ENCODE measurements at regions not wholly inside any gene's neighbourhood (a gene's known extent, or its start where the extent isn't known, plus 50 kb on each side); places are given as distances from the start of the nearest gene placed in this dataset.

DNA sequence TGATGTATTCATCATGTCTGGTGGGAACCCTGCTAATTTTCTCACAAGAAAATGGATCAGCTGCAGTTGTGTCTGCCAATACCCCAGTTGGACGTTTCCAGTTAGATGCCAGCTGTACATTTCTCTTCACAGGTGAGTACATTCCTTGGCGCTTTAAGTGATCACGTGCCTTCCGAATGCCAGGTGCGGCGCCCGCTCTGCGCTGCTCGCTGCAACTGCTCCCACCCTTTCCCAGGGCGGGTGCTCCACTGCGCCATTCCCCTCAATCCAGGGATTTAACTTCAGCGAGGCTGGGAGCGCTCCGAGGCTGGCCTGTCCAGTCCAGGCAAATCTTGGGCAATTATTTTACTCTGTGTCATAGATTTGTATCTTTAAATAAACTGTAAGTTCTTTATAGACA lies 225.0 kb upstream of the RAB6C start:
- no peak for DNase-seq (ENCODE audit: low read depth)

DNA sequence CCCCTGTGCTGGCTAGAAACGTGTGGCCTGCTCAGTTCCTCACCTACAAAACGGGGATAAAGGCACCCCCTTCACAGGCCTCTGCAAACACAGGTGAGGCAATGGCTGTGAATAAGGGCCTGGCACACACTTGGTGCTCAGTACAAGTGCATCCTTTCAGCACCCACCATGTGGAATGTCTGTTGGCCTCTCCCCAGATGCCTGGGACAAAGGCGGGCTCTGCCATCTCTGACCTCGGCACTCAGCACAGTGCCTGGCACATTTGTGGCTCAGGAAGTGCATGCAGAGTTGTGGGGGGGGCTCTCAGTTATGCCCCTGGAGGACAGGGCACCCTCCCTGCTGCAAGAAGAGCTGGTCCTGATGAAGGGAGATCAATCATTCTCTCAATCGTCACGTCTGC lies 224.6 kb upstream of the RAB6C start:
- DNase-seq (ENCODE audit: low read depth), result no peak

DNA sequence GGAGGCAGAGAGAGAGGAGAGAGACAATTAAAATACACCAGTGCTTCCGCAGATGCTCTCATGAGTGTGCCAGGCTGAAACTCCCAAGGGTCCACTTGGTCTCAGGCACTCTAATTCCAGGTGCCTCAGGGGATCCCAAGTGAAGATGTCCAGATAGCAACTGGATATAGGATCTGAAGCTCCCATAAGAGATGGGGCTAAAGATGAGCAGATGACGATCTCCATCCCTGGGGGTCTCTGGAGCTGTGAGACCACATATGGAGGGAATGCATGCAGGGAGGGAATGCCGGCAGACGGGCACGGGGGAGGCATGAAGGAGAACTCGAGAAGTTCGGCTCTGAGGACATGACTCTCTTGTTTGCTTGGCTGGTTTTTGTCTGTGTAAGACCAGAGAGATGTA lies 223.7 kb upstream of the RAB6C start:
- no peak for DNase-seq (ENCODE audit: low read depth)

DNA sequence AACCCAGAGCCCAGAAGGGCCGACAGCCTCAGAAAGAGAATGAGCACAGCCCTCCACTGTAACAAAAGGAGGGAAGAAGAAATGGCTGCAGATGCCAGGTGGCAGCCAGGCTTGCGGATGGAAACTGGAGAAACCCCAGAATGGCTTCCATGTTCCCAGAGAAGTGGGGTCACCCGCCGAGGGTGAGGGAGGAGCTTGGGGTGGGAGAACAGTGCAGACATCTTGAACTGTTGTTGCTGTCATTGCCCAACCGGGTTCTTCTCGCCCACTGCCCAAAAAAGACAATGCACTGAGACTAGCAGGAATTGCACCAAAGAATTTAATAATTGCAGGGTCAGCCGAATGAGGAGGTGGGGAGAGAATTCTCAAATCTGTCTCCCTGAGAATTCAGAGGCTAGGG lies 223.2 kb upstream of the RAB6C start:
- no peak for DNase-seq (ENCODE audit: low read depth)

DNA sequence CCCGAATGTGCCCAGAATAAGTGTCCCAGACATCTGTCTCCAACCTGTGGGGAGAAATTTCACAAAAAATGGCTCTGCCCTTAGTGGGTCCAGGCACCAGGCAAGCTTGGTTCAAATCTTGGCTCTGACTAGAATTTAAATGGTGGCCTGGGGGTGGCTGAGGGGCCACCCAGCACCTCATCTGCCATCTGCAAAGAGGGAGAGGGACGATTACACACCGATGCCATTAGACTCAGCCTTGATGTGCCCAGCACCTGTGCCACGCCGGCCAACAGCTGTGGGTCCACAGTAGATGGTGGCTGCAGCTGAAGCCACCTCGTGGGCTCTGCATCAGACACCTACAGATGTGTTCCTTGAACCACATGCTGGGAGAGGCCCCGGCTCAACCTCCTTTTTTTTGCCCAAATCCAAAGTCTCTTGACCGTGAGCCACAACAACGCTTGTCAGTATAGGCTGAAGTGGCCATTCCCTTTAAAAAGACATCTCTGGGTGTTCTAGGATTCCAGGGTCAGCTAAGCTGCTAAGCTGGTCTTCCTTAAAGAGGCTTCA lies 222.0 kb upstream of the RAB6C start:
- no peak for DNase-seq (ENCODE audit: low read depth)

DNA sequence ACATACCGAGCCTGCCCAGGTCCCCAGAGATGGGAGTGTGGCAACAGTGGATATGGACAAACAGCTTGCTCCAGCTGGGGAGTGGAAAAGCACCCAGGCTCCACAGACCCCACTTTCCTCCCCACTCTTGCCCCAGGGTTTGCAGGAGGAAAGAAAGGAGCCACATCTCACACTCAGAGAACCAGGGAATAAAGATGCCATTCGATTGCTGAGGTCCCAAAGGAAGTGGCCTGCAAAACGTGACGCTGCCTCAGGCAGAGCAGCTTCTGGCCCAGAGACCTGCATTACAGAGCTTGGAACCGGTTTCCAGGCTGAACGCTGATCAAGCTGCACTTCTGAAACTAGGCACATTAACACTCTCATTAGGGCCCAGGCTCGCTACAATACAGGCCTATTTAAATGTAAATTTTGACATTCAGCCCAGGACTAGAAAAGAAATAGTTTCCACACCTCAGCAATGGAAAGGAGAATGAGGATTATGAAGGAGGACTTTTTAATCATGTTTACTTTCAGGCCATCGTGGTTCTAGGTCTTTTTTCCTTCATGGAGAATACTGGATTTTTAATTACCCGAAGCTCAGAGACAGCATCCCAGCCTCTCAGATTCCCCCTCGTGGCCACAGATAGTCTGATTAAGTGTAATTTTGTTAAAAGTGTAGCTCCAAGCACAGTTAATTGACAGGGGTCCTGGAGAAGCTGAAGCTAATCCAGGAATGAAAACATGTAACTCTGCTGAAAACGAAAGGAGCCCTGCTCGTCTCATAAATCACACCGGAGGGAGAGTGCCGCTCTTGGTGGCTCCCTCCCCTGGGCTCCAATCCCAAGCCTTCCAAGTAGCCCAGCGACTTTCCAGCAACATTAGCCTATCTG lies 221.3 kb upstream of the RAB6C start:
- no peak for DNase-seq (ENCODE audit: low read depth)

DNA sequence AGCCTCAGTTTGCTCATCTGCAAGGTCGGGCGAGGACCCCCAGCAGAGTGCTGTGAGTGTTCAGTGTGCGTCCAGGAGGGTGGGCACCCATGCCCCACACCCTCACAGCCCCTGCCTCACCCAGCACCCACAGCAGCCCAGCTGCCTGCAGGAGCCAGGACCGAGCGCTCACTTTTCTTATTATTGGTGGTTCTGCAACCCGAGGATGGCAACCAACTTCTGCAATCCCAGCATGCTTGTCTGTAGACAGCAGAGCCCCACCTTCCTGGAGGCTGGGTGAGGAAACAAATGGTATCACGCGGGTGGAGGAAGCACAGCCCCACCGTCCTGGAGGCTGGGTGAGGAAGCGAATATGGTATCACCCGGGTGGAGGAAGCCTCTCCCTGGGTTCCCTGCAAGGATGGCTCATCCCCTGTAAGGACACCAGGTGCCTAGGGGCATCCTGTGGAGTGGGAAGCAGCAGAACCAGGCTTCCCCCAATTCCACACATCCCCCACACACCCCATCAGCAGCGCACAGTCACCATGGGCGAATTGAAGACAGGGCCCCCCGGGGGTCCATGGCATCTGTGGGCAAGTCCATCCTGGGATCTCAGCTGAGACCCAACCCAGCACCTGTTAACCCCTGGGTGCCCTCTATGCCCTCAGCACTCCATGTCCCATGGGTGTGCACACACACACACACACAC lies 220.5 kb upstream of the RAB6C start:
- no peak for DNase-seq (ENCODE audit: low read depth)

DNA sequence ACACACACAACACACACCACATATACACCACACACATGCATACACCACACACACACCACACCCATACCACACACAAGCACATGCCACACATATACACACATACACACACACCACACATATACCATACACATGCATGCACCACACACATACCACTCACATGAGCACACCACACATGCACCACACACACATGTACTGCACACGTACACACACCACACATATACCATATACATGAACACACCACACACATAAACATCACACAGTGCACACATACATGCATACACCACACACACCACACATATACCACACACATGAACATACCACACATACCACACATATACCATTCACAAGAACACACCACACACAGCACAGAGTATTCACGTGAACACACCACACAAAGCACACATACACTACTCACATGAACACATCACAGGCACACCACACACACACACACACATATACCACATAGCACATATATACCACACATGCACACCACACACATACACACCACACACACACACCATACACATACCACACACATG lies 219.9 kb upstream of the RAB6C start:
- DNase-seq (ENCODE audit: low read depth), result no peak

DNA sequence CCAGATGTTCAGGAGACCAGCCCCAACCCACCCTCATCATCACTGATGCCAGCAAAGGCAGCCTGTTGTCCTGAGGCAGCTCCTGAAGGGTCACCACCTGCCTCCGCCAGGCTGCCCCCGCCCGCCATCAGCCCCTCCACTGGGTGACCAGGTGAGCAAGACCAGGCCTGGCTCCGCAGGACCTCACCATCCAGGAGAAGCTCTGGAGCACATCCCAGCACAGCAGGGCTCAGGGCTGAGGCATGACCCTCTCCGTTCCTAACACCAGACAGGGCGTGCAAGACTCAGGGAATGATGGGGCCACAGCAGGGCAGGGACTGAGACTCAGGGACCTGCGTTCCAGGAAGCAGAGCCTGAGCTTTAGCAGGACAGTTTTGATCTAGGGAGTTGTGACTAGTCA lies 218.8 kb upstream of the RAB6C start:
- no peak for DNase-seq (ENCODE audit: low read depth)

DNA sequence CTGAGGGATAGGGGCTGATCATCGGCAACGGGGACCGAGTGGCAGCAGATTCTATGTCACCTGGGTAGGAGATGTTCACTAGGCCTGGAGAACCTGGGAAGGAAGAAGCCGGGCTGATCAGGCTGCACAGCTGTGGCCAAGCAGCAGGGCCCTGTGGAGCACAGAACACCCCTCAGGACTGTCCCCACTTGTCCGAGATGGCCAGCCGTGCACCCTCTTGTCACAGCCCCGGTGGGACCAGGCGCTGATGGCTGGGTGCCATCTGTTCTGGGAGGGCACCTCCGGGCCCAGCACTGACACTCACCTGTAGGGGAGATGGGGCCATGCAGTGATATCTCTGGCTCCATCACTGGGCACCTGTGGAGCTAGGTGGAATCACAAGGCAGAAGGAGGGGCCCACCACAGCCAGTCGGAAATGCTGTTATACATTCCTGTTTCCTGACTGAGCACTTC lies 217.9 kb upstream of the RAB6C start:
- DNase-seq (ENCODE audit: low read depth), result no peak

DNA sequence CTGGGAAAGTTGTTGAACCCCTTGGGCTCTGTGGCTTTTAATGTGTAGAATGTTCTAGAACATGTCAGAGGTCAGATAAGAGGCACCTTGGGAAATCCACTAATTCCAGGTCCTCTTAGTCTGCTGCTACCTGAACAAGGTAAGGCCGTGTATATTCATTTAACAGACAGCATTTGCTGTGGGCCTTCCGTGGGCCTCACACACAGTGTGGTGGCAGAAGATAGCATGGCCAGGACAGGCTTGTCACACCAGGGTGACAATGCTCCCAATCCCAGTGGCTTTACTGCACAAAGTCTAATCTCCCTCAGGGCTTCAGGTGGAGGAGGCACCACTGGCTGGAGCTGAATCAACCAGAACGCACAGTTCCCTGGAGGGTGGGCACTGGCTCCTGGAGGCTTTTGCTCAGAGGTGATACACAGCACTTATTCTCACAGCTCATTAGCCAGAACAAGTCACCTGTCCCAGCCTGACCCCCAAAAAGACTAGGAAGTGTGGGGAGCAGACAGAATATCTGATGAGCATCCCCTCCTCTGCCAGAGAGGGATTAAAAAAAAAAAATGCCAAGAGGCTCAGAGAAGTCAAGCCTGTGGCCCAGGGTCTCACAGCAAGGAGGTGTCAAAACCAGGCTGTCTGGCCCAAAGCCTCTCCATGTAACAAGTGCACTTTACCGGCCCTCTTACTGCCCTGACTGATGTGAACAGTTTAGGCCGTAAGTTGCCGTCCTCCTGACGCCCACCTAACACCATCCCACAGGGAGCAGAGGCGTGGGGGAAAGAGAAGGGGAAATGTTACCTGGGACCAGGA lies 216.9 kb upstream of the RAB6C start:
- no peak for DNase-seq (ENCODE audit: low read depth)

DNA sequence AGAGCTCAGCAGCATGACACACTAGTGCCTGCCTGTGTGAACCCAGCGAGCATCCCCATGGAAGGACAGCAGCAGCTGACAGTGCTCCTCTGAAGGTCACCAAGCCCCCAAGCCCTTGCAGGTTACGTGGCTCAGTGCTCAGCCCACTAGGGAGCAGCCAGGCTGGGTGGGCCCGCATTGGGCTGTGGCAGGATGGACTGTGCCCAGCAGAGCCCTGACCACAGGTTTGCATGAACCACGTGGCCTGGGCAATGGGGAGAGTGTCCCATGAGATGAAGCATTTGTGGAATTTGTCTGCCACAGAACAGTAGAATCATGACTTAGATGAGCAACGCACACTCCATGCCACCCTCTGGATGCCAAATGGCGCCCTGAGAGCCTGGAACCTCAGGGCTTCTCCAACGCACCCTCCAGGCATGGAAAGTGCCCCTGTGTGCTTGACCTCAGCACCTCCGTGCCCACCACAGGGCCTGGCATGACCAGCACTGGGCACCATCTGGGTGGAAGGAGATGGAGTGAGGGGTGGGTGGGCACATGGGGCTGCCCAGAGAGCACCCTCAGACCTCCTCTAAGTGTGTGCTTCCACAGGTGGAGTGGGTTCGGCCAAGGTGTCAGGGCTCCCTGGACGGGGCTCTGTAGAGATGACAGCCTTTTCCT lies 216.1 kb upstream of the RAB6C start:
- no peak for DNase-seq (ENCODE audit: low read depth)

DNA sequence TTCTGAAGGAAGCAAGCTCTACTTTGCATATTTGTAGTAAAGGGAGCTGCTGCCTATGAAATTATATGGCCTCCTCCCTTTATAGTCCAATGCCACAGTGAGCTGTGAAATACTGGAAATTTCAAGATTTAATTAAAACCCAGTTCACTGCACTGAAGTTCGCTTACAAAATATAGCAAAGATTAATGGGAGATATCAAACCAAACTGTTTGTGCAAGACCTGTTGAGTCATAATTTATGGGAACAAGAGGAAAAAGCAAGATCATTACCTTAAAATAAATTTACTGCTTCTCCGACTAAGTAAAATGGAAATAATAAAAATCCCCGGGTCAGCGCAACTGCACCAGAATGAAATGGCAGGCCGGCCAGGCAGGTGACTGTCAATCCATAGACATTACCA lies 215.5 kb upstream of the RAB6C start:
- DNase-seq (ENCODE audit: low read depth), result no peak

DNA sequence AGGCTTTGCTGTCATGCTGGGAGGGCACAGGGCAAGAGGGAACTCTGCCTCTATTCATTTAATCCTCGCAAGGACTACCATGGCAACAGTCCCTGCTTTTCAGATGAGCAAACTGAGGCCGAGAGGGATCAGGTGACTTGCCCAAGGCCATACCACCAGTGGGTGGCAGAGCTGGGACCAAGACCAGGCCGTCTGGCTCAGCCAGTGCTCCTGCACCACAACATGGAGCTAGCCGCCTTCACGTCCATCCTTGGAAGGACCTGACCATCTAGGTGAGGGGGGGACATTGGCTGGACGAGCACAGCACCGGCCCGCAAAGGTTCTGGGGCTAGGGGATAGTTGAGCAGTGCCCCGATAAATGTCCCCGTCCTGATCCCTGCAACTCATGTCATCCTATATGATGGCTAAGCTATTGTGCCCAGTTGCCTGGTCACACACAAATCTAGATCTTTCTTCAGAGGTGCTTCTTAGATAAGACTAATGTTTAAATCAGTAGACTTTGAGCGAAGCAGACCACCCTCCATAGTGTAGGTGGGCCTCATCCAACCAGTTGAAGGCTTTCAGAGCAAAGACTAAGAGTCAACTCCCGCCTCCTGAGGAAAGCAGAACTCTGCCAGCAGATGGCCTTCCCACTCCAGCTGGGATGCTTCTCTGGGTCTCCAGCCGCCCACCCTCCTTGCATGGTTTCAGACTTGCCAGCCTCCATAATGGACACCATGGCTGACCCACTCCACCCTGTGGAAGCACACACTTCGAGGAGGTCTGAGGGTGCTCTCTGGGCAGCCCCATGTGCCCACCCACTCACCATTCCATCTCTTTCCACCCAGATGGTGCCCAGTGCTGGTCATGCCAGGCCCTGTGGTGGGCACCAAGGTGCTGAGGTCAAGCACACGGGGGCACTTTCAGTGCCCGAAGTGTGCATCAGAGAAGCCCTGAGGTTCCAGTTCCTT lies 214.8 kb upstream of the RAB6C start:
- no peak for DNase-seq (ENCODE audit: low read depth)

DNA sequence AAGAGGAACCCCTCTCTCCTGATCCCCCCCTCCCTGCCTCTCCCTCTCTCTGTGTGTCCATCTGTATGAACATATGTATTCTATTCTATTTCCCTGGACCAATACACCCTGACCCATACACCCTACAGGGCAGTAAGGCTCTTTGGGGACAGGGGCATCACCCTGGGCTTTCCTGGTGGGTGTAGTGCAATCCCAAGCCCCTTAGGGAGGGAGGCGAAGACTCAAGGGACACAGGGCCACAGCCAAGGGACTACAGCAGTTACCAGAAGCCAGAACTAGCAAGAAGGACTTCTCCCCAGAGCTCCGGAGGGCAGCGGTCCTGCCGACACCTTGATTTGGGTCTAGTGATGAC lies 214.2 kb upstream of the RAB6C start:
- DNase-seq (ENCODE audit: low read depth), result no peak

DNA sequence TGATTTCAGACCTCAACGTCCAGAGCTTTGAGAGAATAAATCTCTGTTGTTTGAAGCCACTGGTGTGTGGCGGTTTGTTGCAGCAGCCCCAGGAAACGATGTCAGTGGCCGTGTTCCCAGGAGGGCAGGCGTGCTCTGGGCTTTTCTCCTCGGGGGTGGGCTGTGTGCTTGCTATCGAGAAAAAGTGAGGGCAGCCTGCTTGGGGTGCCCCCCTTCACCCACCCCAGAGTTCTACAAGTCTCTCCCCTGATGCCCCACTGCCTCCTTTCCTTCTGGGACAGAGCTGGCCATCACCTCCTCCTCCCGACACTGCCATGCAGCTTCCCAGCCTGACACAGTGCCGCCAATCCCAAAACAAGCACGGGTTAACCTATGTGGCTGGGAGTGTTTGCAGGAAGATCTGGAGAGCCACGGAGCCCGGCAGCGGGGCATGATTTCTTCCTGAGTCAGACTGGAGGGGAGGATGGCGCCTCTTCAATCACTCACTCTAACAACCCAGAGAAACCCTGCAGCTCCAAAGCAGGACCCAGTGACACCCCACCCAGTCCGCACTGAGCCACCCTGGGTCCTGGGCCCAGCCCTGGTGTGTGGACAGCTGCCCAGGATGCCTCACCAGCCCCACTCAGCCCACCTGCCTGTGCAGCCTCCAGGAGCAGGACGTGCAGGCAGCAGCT lies 213.7 kb upstream of the RAB6C start:
- DNase-seq (ENCODE audit: low read depth), result no peak

DNA sequence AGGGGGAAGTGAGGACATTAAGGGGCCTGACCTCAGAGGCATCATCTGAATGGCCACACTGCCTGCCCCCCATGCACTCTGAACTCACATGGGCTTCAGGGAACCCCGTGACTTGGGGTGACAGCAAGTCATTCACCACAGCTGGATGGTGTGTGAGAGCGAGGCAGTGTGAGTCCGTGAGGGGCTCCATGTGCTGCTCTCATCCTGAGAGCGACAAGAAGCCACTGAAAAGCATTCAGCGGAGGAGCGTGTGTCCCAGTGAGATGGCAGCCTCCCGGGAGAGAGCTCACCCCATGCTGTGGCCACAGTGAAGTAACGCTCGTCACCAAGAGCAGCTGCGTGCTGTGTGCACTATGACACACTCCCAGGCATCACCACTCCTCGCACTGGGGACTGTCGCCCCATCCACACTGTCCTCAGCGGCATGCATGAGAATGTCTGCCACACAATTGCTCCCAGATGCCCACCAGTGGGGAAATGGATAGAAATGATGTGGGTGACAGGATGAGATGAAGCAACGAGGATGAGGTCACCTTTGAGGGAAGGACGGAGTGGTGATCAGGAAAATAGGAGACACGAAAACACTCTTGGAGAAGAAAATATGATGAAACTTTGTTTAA lies 213.0 kb upstream of the RAB6C start:
- no peak for DNase-seq (ENCODE audit: low read depth)

DNA sequence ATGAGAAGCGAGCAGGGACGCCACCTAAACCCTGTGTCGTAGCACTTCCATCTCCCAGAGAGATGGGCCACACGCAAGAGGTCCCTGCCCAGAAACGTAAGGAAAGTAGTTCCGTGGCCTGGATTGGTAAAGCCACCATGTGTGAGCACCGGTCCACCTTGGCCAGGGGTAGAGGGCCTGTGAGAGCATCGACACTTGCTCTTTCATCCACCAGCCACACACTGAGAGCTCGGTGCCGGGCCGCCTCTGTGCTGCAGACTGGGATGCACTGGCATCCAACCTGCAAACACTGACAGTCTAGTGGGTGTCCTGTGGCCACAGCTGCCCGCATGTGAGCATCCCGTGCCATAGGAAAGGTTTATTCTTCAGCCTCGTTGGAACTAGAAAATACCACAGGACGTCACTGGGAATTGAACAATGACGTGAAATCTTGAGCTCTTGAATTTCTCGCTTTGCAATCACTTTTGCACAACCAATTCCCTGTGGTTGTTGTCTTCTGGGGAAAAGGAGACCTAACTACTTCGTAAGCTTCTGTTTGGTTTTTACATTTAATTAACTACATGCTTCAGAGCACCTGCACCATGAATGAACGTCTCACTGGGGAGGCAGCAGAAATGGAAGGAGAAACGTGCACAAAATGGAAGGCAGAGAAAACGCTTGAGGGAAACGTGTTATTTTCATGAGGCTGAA lies 212.0 kb upstream of the RAB6C start:
- DNase-seq (ENCODE audit: low read depth), result no peak

DNA sequence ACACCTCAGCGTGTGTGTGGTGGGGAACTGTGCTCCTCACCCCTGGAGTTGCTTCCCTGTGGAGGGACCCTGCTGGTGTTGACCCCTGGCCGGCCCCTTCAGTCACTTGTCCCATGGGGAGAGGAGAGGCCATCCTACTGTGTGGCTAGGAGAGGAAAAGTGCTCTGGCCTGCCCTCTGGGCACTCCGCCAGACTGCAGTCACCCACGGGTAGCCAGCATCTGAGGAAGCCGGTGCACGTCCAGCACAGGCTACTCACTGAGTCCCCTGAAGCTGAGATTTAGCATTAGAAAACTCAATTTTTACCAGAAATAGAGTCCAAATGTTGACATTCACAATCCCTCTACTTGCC lies 211.5 kb upstream of the RAB6C start:
- DNase-seq (ENCODE audit: low read depth), result no peak

Data from stimulated activated CD8-positive, alpha-beta memory T cell treated with anti-CD3 and anti-CD28 coated beads, Interleukin-4, amount 100 ng/mL, for 24 hours (primary cell).